ENCODE measurements at regions not wholly inside any gene's neighbourhood (a gene's known extent, or its start where the extent isn't known, plus 50 kb on each side); places are given as distances from the start of the nearest gene placed in this dataset.

- DNase-seq, result no peak
These were observed 605.8 kb downstream of the PTPRU start for GRCh38 chr1:29842130-29842529.

GRCh38 chr1:29839726-29840125, 603.4 kb downstream of the PTPRU start:
- no peak for DNase-seq

- no peak for DNase-seq
These were observed 602.5 kb downstream of the PTPRU start for GRCh38 chr1:29838738-29839320.

- no peak for DNase-seq
These were observed 600.6 kb downstream of the PTPRU start for GRCh38 chr1:29836651-29837646.

- DNase-seq, result no peak
These were observed 599.6 kb downstream of the PTPRU start for GRCh38 chr1:29835874-29836273.

GRCh38 chr1:29835406-29835805, 599.1 kb downstream of the PTPRU start:
- no peak for DNase-seq

- no peak for DNase-seq
These were observed 597.3 kb downstream of the PTPRU start for GRCh38 chr1:29833581-29833980.

- DNase-seq, result no peak
These were observed 596.6 kb downstream of the PTPRU start for GRCh38 chr1:29832936-29833335.

GRCh38 chr1:29832471-29832870, 596.1 kb downstream of the PTPRU start:
- no peak for DNase-seq

GRCh38 chr1:29831500-29832117, 595.3 kb downstream of the PTPRU start:
- no peak for DNase-seq

- DNase-seq, result no peak
These were observed 594.6 kb downstream of the PTPRU start for GRCh38 chr1:29830916-29831315.

GRCh38 chr1:29830383-29830782, 594.1 kb downstream of the PTPRU start:
- DNase-seq, result no peak

- no peak for DNase-seq
These were observed 593.4 kb downstream of the PTPRU start for GRCh38 chr1:29829448-29830344.

GRCh38 chr1:29828526-29829447, 592.5 kb downstream of the PTPRU start:
- DNase-seq, result no peak

GRCh38 chr1:29827801-29828525, 591.6 kb downstream of the PTPRU start:
- DNase-seq, result no peak

- no peak for DNase-seq
These were observed 591.0 kb downstream of the PTPRU start for GRCh38 chr1:29827237-29827750.

GRCh38 chr1:29826646-29827045, 590.3 kb downstream of the PTPRU start:
- no peak for DNase-seq

GRCh38 chr1:29825941-29826415, 589.7 kb downstream of the PTPRU start:
- no peak for DNase-seq

GRCh38 chr1:29825274-29825940, 589.1 kb downstream of the PTPRU start:
- no peak for DNase-seq

All from NCI-H510A treated with DMSO at 0.1 percent for 48 hours (cell line).